ENCODE measurements at regions not wholly inside any gene's neighbourhood (a gene's known extent, or its start where the extent isn't known, plus 50 kb on each side); places are given as distances from the start of the nearest gene placed in this dataset.
"Not testable (repeated sequence)": the region's sequence is repeated elsewhere in the genome, so short reads cannot be mapped to it uniquely, and the experiment has no call there.

GRCh38 chr12:69179786-69180185 lies 59.6 kb upstream of the CPSF6 start:
- H3K27me3 ChIP-seq: no peaks in the 10 kb centered on the region

GRCh38 chr12:69187572-69187971 lies 51.8 kb upstream of the CPSF6 start:
- not testable (repeated sequence) for H3K36me3 ChIP-seq; H3K4me1 ChIP-seq; DNase-seq; H3K9me3 ChIP-seq; H3K4me3 ChIP-seq (ENCODE audit: low read depth, low read length); H3K27me3 ChIP-seq

More at GRCh38 chr12:69179786-69180185, 59.6 kb upstream of the CPSF6 start:
- no peak for TF ChIP-seq CTCF (IDR thresholded peaks at IDR 0.05; ENCODE audit: low read depth, low read length)
- DNase-seq: no peak
- Histone ChIP-seq H3K4me3 (ENCODE audit: low read depth, low read length) (no peak overlapping the region), H3K9me3 (no peaks in the 10 kb centered on the region), H3K4me1 (no peaks in the 10 kb centered on the region), H3K36me3 (no peaks in the 10 kb centered on the region)

- H3K27me3 ChIP-seq: no peaks in the 10 kb centered on the region
- H3K4me1 ChIP-seq: no peaks in the 10 kb centered on the region
- H3K4me3 ChIP-seq (ENCODE audit: low read depth, low read length): no peak overlapping the region
- no peaks in the 10 kb centered on the region for H3K36me3 ChIP-seq
- DNase-seq: no peak
- H3K9me3 ChIP-seq: no peaks in the 10 kb centered on the region; the same call in 1 of the 2 replicates
- no peak for TF ChIP-seq CTCF (IDR thresholded peaks at IDR 0.05; ENCODE audit: low read depth, low read length)
These were observed 49.9 kb upstream of the CPSF6 start for GRCh38 chr12:69189378-69189978.
